Left hindlimb (tissue), 1 donor: ENCODE measurements at regions not wholly inside any gene's neighbourhood (a gene's known extent, or its start where the extent isn't known, plus 50 kb on each side); places are given as distances from the start of the nearest gene placed in this dataset.
"Not testable (repeated sequence)": the region's sequence is repeated elsewhere in the genome, so short reads cannot be mapped to it uniquely, and the experiment has no call there.

Experiments used
- DNase-seq: peaks from one replicate; pipeline ENCODE4 v3.0.0-alpha.2; 2018

GRCh38 chr2:156003780-156004179 lies 328.7 kb downstream of the NR4A2 start:
- DNase-seq: no peak

DNA sequence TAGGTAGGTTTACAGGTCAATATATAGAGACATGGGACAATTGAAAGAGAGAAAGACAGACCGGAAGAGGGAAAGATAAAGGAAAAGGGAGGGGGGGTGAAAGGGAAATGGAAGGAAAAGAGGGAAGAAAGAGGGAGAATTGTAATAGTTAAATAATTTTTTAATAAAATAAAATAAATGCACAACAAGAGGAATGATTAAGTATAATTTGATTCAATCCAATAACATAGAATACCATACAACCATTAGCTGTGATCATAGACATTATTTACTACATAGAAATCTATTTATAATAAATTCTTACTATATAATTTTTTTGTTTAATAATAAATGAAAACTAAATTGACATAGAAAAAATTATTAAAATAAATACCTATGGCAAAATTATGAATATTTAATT lies 330.7 kb downstream of the NR4A2 start:
- DNase-seq: no peak

DNA sequence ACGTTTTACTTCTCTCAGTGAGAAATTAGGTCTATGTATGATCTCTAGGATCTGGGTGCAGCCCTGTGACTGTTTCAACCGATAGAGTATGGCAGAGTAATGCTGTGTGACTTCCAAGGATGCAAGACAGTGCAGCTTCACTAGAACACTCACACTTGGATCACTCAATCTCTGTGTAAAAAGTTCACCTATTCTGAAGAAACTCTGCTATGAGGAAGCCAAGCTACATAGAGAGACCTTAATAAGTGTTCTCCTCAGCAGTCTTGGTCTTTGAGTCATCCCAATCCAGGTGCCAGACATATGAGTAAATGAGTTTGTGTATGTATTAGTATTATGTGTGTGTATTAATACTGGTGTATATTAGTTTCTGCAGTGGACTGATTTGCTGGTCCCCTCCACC lies 335.0 kb downstream of the NR4A2 start:
- no peak for DNase-seq

GRCh38 chr2:155994315-155994714 lies 338.2 kb downstream of the NR4A2 start:
- DNase-seq: no peak

DNA sequence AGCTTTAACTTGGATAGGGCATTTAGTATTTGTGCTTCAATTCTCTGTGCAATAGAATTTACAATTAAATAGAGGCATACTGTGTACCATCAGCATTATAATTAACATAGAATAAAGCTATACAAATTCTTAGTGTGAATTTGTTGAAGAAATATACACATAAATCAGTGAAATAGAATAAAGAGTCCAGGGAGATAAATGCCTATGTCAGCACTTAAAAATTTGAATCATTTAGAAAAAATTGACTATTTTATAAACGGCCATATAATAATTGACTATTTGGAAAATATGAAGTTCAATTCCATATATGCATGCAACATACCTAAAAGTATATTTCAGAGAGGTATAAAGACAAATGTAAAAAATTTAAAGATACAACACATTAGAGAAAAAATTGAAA lies 348.7 kb downstream of the NR4A2 start:
- DNase-seq: no peak

DNA sequence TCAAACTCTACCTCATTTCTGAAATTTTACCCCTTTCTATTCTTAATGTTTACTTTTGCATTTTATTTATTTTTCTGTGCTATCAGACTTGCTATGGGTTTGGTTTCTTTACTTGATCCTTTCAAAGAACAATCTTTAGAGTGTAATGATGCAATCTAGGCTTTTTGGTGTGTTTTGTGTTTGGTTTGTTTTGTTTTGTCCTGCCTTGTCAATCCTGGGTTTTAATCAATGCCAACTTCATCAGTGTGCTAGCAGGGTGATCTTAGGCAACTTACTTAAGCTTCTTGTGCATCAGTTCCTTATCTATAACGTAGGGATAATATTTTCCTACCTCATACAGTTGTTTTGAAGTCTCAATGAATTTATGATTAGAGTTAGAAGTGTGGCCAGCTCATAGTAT lies 350.4 kb downstream of the NR4A2 start:
- no peak for DNase-seq

GRCh38 chr2:155980941-155981560 lies 351.5 kb downstream of the NR4A2 start:
- no peak for DNase-seq

DNA sequence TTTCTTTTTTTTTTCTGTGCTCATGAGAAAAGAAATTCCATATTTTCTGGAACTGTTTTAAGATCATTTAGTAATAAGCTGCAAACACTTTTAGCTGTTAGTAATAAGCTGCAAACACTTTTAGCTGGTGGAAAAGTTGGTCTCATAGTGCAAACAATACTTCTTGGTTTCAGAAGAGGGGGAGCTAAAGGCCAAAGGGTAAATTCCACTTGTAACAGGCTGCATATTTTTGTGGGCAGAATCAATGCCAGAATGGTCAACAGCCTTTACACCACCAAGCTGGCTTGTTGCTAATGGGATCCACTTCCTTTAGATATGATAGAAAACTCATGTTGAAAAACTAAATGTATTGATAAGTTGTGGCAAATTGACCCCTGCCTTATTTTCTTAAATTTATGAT lies 356.8 kb downstream of the NR4A2 start:
- no peak for DNase-seq

GRCh38 chr2:155972916-155973315 lies 359.6 kb downstream of the NR4A2 start:
- DNase-seq: no peak

DNA sequence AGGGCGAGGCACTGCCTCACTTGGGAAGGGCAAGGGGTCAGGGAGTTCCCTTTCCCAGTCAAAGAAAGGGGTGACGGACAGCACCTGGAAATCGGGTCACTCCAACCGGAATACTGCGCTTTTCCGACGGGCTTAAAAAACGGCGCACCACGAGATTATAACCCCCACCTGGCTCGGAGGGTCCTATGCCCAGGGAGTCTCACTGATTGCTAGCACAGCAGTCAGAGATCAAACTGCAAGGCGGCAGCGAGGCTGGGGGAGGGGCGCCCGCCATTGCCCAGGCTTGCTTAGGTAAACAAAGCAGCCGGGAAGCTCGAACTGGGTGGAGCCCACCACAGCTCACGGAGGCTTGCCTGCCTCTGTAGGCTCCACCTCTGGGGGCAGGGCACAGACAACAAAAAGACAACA lies 366.5 kb downstream of the NR4A2 start:
- not testable (repeated sequence) for DNase-seq

GRCh38 chr2:155965415-155966063 lies 367.0 kb downstream of the NR4A2 start:
- no peak for DNase-seq

GRCh38 chr2:155961641-155962040 lies 370.9 kb downstream of the NR4A2 start:
- no peak for DNase-seq

- no peak for DNase-seq
Observed at GRCh38 chr2:155958834-155959233, 373.7 kb downstream of the NR4A2 start.

DNA sequence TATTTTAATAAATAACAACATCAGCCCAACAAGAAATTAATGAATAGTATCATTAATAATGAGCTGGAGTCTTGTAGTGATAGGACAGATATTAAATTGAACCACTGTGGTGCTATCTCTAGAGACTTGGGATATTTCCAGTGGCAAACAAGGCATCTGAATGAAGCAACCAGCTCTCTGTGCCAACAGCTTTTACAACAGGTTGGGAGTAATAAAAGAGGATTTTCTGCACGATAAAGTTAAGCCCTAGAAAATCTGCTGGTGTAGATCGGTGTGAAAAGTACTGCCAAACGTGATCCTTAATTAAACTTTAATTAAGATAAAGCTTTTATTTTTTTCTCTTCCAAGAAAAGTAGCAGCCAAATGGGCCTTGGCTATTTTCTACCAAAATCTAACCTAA lies 385.5 kb downstream of the NR4A2 start:
- no peak for DNase-seq

DNA sequence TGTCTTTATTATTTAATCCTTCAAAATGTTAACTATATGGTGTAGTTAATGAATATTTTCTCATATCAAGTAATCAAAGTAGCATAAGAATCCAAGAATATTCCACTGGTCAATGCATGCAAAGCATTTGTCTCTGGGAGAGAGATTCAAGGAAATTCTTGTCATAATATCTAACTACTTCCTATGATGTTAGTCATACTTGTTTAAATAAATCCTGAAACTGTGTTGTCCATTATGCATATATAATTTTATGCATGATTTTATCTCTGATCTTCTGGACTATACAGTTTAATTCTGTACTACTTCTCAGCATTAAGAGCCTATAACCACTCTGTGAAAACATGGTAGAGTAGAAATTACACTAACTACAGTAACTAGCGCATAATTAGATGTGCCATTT lies 388.3 kb downstream of the NR4A2 start:
- no peak for DNase-seq

DNA sequence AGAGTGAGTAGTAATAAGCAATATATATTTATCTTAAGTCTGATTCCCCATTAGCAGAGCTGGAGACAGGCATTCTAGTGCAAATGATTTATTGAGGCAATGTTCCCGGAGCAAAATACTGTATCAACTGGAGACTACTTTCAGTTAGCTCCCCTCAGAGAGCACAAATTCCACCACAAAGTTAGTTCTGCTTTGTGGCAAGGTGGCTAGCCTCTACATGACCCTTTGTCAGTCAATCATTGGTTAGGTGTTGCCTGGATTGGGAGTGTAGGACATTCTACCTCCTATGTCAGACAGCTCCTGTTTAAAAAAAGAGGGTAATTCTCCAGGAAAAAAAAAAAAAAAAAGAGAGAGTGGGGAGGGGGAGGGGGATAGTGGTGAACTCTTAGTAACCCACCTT lies 402.2 kb downstream of the NR4A2 start:
- no peak for DNase-seq

DNA sequence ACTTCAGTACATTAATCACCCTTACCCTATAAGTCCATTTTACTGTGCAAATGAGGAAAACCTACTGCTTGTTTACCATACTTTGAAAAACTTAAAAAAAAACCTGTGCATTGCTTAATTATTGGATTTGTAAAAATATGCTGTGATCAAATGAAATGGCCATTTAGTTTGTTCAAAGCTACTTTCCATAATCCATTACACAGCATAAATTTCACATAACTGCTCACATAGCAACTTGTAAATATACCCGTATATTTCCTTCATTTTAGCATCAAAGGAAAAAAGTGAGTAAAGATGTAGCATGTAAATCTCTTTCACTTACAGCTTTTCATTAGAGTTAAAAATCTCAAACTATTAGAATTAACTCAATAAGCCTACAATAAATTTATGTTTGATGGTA lies 415.1 kb downstream of the NR4A2 start:
- DNase-seq: no peak

GRCh38 chr2:155913356-155913755 lies 419.2 kb downstream of the NR4A2 start:
- no peak for DNase-seq

DNA sequence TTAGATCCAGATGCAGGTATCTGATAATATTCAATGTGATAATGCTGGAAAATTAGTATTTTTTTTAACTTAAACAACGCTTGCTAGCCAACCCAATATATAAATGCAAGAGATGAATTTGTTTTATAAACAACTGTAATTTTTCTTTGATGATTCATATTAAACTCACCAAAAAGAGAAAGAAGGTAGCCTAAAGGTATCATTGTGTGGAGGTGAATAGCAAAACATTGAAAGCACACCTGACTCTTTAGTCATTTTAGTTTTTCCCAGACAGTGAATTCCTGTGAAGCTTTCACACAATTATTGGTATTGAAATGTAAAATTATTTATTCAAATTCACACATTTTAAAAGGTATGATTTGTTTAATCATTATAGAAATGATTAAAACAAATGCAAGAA lies 424.0 kb downstream of the NR4A2 start:
- no peak for DNase-seq

GRCh38 chr2:155907211-155907610 lies 425.3 kb downstream of the NR4A2 start:
- DNase-seq: no peak

DNA sequence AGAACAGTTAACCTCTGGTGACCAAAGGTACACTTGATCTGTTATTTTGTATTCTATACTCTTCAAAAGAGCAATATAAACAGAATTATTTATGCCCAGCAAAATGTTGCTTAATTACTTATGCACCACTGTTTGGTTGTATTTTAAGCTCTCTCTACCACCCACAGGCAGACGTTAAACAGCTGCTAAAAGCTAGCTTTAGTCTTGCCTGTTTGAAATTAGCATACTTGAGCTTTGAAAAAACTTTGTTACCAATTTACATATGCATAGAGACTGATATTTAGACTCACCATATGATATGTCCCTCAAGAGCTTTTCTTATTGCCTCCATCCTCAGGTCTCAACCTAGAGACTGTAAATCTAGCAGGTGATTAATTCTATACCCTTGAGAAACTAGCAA lies 426.9 kb downstream of the NR4A2 start:
- DNase-seq: no peak

DNA sequence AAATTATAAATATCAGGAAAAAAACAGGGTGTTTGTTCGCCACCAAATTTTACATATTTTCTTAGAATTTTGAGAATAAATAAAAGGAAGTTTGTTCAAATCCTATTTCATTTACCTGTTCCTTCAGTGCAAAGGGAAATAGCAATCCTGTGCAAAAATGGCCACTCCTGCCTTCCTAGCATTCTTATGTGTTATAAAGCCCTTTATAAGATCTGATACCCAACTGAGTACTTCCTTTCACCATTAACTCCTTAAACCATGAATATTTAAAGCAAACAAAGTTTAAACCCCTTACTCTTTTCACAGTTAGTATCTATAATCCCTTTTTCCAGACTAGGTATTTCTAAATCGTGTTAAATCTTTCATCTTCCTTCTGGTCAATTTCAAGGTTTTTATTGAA lies 427.8 kb downstream of the NR4A2 start:
- DNase-seq: no peak

GRCh38 chr2:155902635-155903034 lies 429.9 kb downstream of the NR4A2 start:
- DNase-seq: no peak

GRCh38 chr2:155895016-155895415 lies 437.5 kb downstream of the NR4A2 start:
- DNase-seq: no peak

DNA sequence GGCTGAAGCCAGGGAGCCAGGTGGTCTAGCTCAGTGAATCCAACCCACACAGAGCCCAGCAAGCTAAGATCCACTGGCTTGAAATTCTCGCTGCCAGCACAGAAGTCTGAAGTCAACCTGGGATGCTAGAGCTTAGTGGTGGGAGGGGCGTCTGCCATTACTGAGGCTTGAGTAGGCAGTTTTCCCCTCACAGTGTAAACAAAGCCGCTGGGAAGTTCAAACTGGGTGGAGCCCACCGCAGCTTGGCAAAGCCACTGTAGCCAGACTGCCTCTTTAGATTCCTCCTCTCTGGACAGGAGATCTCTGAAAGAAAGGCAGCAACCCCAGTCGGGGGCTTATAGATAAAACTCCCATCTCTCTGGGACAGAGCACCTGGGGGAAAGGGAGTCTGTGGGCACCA lies 452.1 kb downstream of the NR4A2 start:
- DNase-seq: not testable (repeated sequence)
